Pancreas (tissue), 10 donors: ENCODE measurements at regions not wholly inside any gene's neighbourhood (a gene's known extent, or its start where the extent isn't known, plus 50 kb on each side); places are given as distances from the start of the nearest gene placed in this dataset.

Source experiments
- ATAC-seq, 4 donors: fragments of 200-7000 bp; cut with Tn5 transposase; one replicate each; pipeline versions ENCODE4 v1.8.0 to v1.9.1; 2020; ENCODE audit warnings: mild to moderate bottlenecking in 4 of 4, moderate library complexity in 4 of 4
- DNase-seq, 6 donors: peaks; one replicate each; pipeline ENCODE4 v3.0.0-alpha.2; 2020
- FAIRE-seq: peaks from 2 replicates; lab custom pipeline; 2012; peaks lifted over from hg19 to GRCh38; lab: Jason Lieb, UNC
- H3K27ac ChIP-seq, 4 donors: fragments of 200-600 bp; sonication (generic); 1 replicate in 3 of 4; 2 replicates in 1 of 4; pipeline versions ENCODE4 v1.5.0 to v1.8.0; 2020
- H3K27me3 ChIP-seq, 4 donors: fragments of 200-600 bp; one replicate each; pipeline ENCODE4 v1.8.0; 2021
- H3K36me3 ChIP-seq, 3 donors: fragments of 200-600 bp; sonication (generic) in 1 of 3; one replicate each; pipeline versions ENCODE4 v1.5.0 to v1.8.0; 2020 to 2021
- H3K4me1 ChIP-seq, 3 donors: fragments of 200-600 bp; one replicate each; pipeline ENCODE4 v1.8.0; 2021
- H3K4me3 ChIP-seq, 4 donors: fragments of 200-600 bp; sonication (generic) in 2 of 4; one replicate each; pipeline versions ENCODE4 v1.5.0 to v1.8.0; 2020 to 2021
- H3K9me3 ChIP-seq, 4 donors: fragments of 200-600 bp; one replicate each; pipeline ENCODE4 v1.8.0; 2021
- WGBS, 2 donors: extraction: QIAGEN DNeasy Blood & Tissue Kit; methylation state at CpG; one replicate each; pipeline ENCODE4 v1.1.7; 2013; 5-methylcytosine and 5-hydroxymethylcytosine counted together
- intact Hi-C, 3 donors: fragments of 100-400 bp; cut with DNase I; formaldehyde crosslinking; loops; one replicate each; pipeline versions ENCODE4 v1.11.1 to v1.14.2; 2022
- TF ChIP-seq, protein P1 (sequence below), 4 donors: fragments of 200-600 bp; sonication (generic) in 3 of 4; IDR thresholded peaks; one replicate each; pipeline versions ENCODE4 v1.5.0 to v1.8.0; 2021; ENCODE audit warnings: antibody characterized with exemption in 4 of 4
- donor health status: healthy with polysubstance abuse.
- donor health status: DM: no; HTN: no; CAD: no; lungs with moderate emphysema.
- donor health status: DM: no; HTN: no; CAD: no.
- donor health status: control.
- donor health status: control.
- donor health status: Bipolar disorder and iron deficiency.
- donor health status: DM: yes; HTN: yes; CAD: no.
- donor health status: DM: no; HTN: no; CAD: no.
- donor health status: DM: no; HTN: no; CAD: no.
- donor health status: DM: yes; HTN: yes; CAD: no.

- intact Hi-C loops: no loop called here
- DNase-seq: no peak
- Histone ChIP-seq H3K27me3 (no peaks in the 10 kb centered on the region), H3K4me1 (no peaks in the 10 kb centered on the region), H3K9me3 (no peaks in the 10 kb centered on the region), H3K4me3 (no peak overlapping the region), H3K36me3 (no peaks in the 10 kb centered on the region), H3K27ac (no peak overlapping the region)
- FAIRE-seq: no peak
- TF ChIP-seq, protein P1, sequence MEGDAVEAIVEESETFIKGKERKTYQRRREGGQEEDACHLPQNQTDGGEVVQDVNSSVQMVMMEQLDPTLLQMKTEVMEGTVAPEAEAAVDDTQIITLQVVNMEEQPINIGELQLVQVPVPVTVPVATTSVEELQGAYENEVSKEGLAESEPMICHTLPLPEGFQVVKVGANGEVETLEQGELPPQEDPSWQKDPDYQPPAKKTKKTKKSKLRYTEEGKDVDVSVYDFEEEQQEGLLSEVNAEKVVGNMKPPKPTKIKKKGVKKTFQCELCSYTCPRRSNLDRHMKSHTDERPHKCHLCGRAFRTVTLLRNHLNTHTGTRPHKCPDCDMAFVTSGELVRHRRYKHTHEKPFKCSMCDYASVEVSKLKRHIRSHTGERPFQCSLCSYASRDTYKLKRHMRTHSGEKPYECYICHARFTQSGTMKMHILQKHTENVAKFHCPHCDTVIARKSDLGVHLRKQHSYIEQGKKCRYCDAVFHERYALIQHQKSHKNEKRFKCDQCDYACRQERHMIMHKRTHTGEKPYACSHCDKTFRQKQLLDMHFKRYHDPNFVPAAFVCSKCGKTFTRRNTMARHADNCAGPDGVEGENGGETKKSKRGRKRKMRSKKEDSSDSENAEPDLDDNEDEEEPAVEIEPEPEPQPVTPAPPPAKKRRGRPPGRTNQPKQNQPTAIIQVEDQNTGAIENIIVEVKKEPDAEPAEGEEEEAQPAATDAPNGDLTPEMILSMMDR (IDR thresholded peaks at IDR 0.05): no peak
- WGBS, 2 donors: 48 to 59% methylated on average over 4 of the region's 4 CpGs
- no peak for ATAC-seq
These were observed 160.8 kb downstream of the TUSC7 start for GRCh38 chr3:116870379-116870778.

GRCh38 chr3:116871905-116872304 is 162.3 kb downstream of the TUSC7 start:
- H3K27me3 ChIP-seq: no peaks in the 10 kb centered on the region
- no peaks in the 10 kb centered on the region for H3K36me3 ChIP-seq
- ATAC-seq (no peak), FAIRE-seq (no peak), DNase-seq (no peak)
- no peak overlapping the region for H3K4me3 ChIP-seq
- no peaks in the 10 kb centered on the region for H3K4me1 ChIP-seq
- intact Hi-C loops: no loop called here
- 79 to 89% methylated on average over 1 of the region's 1 CpG for WGBS, 2 donors
- TF ChIP-seq, protein P1 (IDR thresholded peaks at IDR 0.05): no peak
- H3K9me3 ChIP-seq: no peaks in the 10 kb centered on the region
- H3K27ac ChIP-seq: no peak overlapping the region

DNA sequence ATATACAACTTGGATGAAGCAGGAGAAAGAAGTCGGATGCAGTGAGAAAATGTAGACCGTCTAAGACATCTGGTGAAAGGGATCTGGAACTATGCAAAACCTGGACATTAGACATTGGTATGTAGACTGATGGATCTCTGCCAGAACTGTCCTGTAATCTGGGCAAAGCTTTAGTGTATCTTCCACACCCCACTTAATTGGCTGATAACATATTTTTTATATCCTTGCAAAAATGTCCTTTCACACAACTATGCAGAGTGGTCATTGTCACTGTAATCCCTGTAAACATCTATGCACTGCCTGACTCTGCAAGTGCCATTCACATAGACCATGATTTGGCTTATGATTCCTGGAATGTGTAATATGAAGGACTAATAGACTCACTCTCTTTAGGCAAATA is 163.1 kb downstream of the TUSC7 start:
- Histone ChIP-seq H3K9me3 (no peaks in the 10 kb centered on the region), H3K4me1 (no peaks in the 10 kb centered on the region), H3K36me3 (no peaks in the 10 kb centered on the region), H3K4me3 (no peak overlapping the region), H3K27me3 (no peaks in the 10 kb centered on the region), H3K27ac (no peak overlapping the region)
- 69 to 88% methylated on average over 2 of the region's 2 CpGs for WGBS, 2 donors
- FAIRE-seq (no peak), DNase-seq (no peak), ATAC-seq (no peak)
- TF ChIP-seq, protein P1 (IDR thresholded peaks at IDR 0.05): no peak
- intact Hi-C loops: no loop called here

- Histone ChIP-seq H3K27ac (no peak overlapping the region), H3K9me3 (no peaks in the 10 kb centered on the region), H3K4me3 (no peak overlapping the region), H3K36me3 (no peaks in the 10 kb centered on the region), H3K27me3 (no peaks in the 10 kb centered on the region), H3K4me1 (no peaks in the 10 kb centered on the region)
- intact Hi-C loops: no loop called here
- DNase-seq (no peak), FAIRE-seq (no peak), ATAC-seq (no peak)
- WGBS, 2 donors: 81 to 85% methylated on average over 3 of the region's 3 CpGs
- TF ChIP-seq, protein P1 (IDR thresholded peaks at IDR 0.05): no peak
These were observed 163.6 kb downstream of the TUSC7 start for GRCh38 chr3:116873142-116873541.

- Histone ChIP-seq H3K27me3 (no peaks in the 10 kb centered on the region), H3K36me3 (no peaks in the 10 kb centered on the region), H3K4me1 (no peaks in the 10 kb centered on the region), H3K27ac (no peak overlapping the region), H3K4me3 (no peak overlapping the region), H3K9me3 (no peaks in the 10 kb centered on the region)
- intact Hi-C loops: no loop called here
- FAIRE-seq (no peak), DNase-seq (no peak), ATAC-seq (no peak)
- WGBS, 2 donors: 85 to 91% methylated on average over 3 of the region's 3 CpGs
- TF ChIP-seq, protein P1 (IDR thresholded peaks at IDR 0.05): no peak
These were observed 168.4 kb downstream of the TUSC7 start for GRCh38 chr3:116877968-116878367.
